ENCODE measurements at regions not wholly inside any gene's neighbourhood (a gene's known extent, or its start where the extent isn't known, plus 50 kb on each side); places are given as distances from the start of the nearest gene placed in this dataset.

GRCh38 chr13:21967871-21968270 is 297.0 kb downstream of the FGF9 start:
- TF ChIP-seq CTCF (conservative IDR thresholded peaks at IDR 0.05; ENCODE audit: low read length): no peak
- no peak for TF ChIP-seq EZH2phosphoT487 (IDR thresholded peaks at IDR 0.05; ENCODE audit: borderline replicate concordance)
